ENCODE measurements at regions not wholly inside any gene's neighbourhood (a gene's known extent, or its start where the extent isn't known, plus 50 kb on each side); places are given as distances from the start of the nearest gene placed in this dataset.

GRCh38 chr7:71005109-71005508 lies 126.8 kb upstream of the GALNT17 start:
- H3K27ac ChIP-seq (ENCODE audit: low read depth in 2 of 2, low read length in 2 of 2) = no peak overlapping the region
- FAIRE-seq (no peak), DNase-seq (no peak)
- no peaks in the 10 kb centered on the region for H3K27me3 ChIP-seq (ENCODE audit: control insufficient read depth, insufficient read depth, low read length)
- no peak overlapping the region for H3K4me3 ChIP-seq (ENCODE audit: low read length in 3 of 3)
- TF ChIP-seq CTCF (IDR thresholded peaks at IDR 0.05; ENCODE audit: borderline replicate concordance, extremely low read depth, insufficient read depth) = no peak
- H3K9ac ChIP-seq (ENCODE audit: low read length in 3 of 3) = no peak overlapping the region
- H3K4me1 ChIP-seq (ENCODE audit: control insufficient read depth in 2 of 3, insufficient read depth in 2 of 3, low read depth in 1 of 3, low read length in 3 of 3) = no peaks in the 10 kb centered on the region
- intact Hi-C loops (cut with DNase I) = no loop called here
- H3K36me3 ChIP-seq (ENCODE audit: control insufficient read depth in 2 of 3, insufficient read depth in 3 of 3, low read length in 3 of 3) = no peaks in the 10 kb centered on the region
- no peaks in the 10 kb centered on the region for H3K9me3 ChIP-seq (ENCODE audit: control insufficient read depth in 2 of 3, insufficient read depth in 1 of 3, low read length in 3 of 3)

GRCh38 chr7:71009636-71010035 lies 122.3 kb upstream of the GALNT17 start:
- H3K27ac ChIP-seq (ENCODE audit: low read depth in 2 of 2, low read length in 2 of 2) = no peak overlapping the region
- FAIRE-seq = no peak
- no peak for TF ChIP-seq CTCF (IDR thresholded peaks at IDR 0.05; ENCODE audit: borderline replicate concordance, extremely low read depth, insufficient read depth)
- no peaks in the 10 kb centered on the region for H3K4me1 ChIP-seq (ENCODE audit: control insufficient read depth in 2 of 3, insufficient read depth in 2 of 3, low read depth in 1 of 3, low read length in 3 of 3)
- intact Hi-C loops (cut with DNase I) = no loop called here
- DNase-seq = no peak
- H3K36me3 ChIP-seq (ENCODE audit: control insufficient read depth in 2 of 3, insufficient read depth in 3 of 3, low read length in 3 of 3) = no peaks in the 10 kb centered on the region
- no peaks in the 10 kb centered on the region for H3K9me3 ChIP-seq (ENCODE audit: control insufficient read depth in 2 of 3, insufficient read depth in 1 of 3, low read length in 3 of 3)
- no peak overlapping the region for H3K4me3 ChIP-seq (ENCODE audit: low read length in 3 of 3)
- no peak overlapping the region for H3K9ac ChIP-seq (ENCODE audit: low read length in 3 of 3)
- H3K27me3 ChIP-seq (ENCODE audit: control insufficient read depth, insufficient read depth, low read length) = no peaks in the 10 kb centered on the region

GRCh38 chr7:71015252-71015900 lies 116.6 kb upstream of the GALNT17 start:
- no peaks in the 10 kb centered on the region for H3K9me3 ChIP-seq (ENCODE audit: control insufficient read depth in 2 of 3, insufficient read depth in 1 of 3, low read length in 3 of 3)
- TF ChIP-seq CTCF (IDR thresholded peaks at IDR 0.05; ENCODE audit: borderline replicate concordance, extremely low read depth, insufficient read depth) = no peak
- H3K9ac ChIP-seq (ENCODE audit: low read length in 3 of 3) = no peak overlapping the region
- FAIRE-seq (no peak), DNase-seq (no peak)
- no peaks in the 10 kb centered on the region for H3K36me3 ChIP-seq (ENCODE audit: control insufficient read depth in 2 of 3, insufficient read depth in 3 of 3, low read length in 3 of 3)
- H3K27me3 ChIP-seq (ENCODE audit: control insufficient read depth, insufficient read depth, low read length) = no peaks in the 10 kb centered on the region
- intact Hi-C loops (cut with DNase I) = no loop called here
- no peak overlapping the region for H3K4me3 ChIP-seq (ENCODE audit: low read length in 3 of 3)
- no peaks in the 10 kb centered on the region for H3K4me1 ChIP-seq (ENCODE audit: control insufficient read depth in 2 of 3, insufficient read depth in 2 of 3, low read depth in 1 of 3, low read length in 3 of 3)
- H3K27ac ChIP-seq (ENCODE audit: low read depth in 2 of 2, low read length in 2 of 2) = no peak overlapping the region

- no peaks in the 10 kb centered on the region for H3K36me3 ChIP-seq (ENCODE audit: control insufficient read depth in 2 of 3, insufficient read depth in 3 of 3, low read length in 3 of 3)
- no peak overlapping the region for H3K9ac ChIP-seq (ENCODE audit: low read length in 3 of 3)
- DNase-seq = no peak
- no peaks in the 10 kb centered on the region for H3K9me3 ChIP-seq (ENCODE audit: control insufficient read depth in 2 of 3, insufficient read depth in 1 of 3, low read length in 3 of 3)
- no peak overlapping the region for H3K4me3 ChIP-seq (ENCODE audit: low read length in 3 of 3)
- intact Hi-C loops (cut with DNase I) = no loop called here
- H3K27me3 ChIP-seq (ENCODE audit: control insufficient read depth, insufficient read depth, low read length) = no peaks in the 10 kb centered on the region
- H3K4me1 ChIP-seq (ENCODE audit: control insufficient read depth in 2 of 3, insufficient read depth in 2 of 3, low read depth in 1 of 3, low read length in 3 of 3) = no peaks in the 10 kb centered on the region
- no peak for FAIRE-seq
- no peak for TF ChIP-seq CTCF (IDR thresholded peaks at IDR 0.05; ENCODE audit: borderline replicate concordance, extremely low read depth, insufficient read depth)
- no peak overlapping the region for H3K27ac ChIP-seq (ENCODE audit: low read depth in 2 of 2, low read length in 2 of 2)
Measured at GRCh38 chr7:71016401-71016800, 115.5 kb upstream of the GALNT17 start.
